Stimulated activated CD4-positive, alpha-beta T cell treated with anti-CD3 and anti-CD28 coated beads, Interleukin-15, amount 100 ng/mL, for 1 hour (primary cell): ENCODE measurements at regions not wholly inside any gene's neighbourhood (a gene's known extent, or its start where the extent isn't known, plus 50 kb on each side); places are given as distances from the start of the nearest gene placed in this dataset.

Experiments used
- DNase-seq, 2 donors: peaks; one replicate each; pipeline ENCODE4 v3.0.0-alpha.2; 2020; ENCODE audit warnings: low read depth in 1 of 2, low spot score in 1 of 2

DNA sequence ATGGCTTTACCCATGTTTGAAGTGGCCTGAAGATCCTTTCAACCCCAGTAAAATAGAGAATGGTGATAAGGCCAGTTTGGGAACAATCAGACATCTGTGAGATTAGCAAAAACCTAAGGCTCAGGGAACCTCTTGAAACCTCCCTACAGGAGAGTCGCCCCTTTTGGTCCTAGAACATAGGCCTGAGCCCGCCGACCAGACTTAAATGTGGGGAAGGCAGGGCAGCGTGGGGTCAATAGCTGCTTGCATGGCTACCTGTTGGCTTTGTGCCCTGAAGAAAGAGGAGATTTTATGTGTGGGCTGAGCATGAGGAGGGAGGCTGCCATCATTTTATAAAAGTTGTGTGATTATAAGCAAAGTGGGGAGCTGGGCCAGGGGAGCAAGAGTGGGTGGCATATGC, 97.6 kb upstream of the TBX20 start:
- DNase-seq: no peak

DNA sequence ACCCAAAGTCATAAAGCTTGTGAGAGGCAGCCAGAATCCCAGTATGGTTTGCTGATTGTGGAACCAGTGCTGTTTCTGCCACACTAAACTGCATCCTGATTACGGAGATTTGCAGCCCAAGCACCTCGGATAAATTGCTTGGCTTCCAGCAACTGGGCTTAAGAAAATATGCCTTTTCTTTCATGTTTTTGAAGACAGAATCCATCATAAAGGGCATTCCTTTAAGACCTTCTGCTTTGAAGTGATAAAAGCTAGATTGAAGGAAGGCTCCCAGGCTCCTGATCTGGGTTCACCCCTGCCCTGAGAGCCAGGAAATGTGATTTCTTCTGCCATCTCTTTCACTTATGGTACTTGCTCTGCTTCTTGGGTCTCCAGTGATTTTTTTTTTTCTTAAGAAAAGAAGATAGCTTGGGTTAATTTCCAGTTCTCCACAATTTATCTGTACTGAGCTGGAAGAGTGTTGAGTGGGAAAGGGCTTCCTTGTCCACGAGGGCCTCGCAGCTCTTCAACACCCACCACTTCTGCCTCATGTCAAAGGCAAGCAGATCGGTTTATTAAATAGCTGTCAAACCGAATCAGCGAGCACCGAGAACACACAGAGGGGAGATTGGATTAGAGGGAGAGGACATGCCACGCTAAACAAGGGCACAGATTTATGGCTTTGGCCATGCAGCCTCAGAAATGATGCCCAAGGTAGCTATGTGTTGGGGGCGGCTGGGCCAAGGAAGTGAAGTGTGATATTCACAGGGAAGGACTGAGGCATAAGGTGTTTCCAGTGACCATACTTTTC, 94.9 kb upstream of the TBX20 start:
- no peak for DNase-seq

DNA sequence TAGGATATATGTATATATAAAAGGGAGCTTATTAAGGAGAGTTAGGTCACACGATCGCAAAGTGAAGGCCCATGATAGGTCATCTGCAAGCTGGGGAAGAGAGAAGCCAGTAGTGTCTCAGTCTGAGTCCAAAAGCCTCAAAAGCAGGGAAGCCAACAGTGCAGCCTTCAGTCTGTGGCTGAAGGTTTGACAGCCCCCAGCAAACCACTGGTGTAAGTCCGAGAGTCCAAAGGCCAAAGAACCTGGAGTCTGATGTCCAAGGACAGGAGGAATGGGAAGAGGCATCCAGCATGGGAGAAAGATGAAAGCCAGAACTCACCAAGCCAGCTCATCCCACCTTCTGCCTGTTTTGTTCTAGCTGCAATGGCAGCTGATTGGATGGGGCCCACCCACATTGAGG, 88.9 kb upstream of the TBX20 start:
- no peak for DNase-seq

DNA sequence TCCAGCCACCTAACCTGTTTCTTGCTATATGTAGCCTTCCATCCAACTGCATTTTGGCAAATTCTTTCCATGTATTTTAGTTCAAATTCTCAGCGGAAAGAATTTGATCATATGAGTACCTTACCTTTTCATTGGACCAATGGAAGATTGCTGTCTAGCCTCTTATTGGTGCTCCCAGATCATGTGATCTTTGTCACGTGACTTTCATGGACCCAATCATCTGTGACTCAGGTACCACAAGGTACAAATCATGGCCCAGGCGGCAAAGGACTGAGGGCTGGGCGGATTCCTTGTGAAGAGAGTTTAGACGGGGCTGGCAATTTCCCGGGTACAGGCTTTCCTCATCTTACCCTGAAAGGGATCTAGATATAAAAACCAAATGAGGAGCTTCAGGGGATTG, 85.9 kb upstream of the TBX20 start:
- no peak for DNase-seq

DNA sequence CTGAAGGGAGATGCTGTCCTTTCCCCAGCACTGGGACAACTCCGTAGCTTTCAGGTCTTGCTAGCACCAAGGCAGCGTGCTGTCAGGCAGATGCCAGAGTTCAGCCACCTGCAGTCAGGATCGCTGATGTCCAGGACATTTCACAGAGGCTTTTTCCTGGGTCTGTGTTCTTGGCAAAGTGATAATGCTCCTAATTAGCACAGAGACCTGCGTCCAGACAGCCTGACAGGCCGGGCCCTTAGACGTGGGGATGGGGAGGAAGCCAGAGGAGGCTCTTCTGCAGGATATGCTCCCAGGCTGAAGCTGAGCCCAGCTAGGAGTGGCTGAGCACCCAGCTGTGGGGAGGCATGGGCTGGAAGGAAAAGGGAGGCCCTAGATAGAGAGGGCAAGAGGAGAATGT, 82.5 kb upstream of the TBX20 start:
- DNase-seq: no peak

DNA sequence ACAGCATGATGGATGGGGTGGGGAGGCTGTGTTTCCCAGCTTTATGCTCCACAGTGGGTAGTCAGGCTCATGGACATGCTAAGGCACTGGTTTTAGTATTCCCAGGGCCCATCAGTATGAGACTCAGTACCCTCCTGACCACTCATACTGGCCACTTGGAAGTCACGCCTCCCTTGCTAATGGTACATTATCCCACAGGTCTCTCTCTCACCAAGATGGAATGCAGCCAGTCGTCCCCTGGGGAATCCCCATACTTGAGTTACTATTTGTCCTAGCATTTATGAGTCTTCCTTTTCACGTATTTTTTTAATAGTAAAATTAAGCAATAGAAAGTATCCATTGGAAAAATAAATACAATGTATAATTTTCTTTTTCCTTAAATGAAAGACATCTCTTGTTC, 80.6 kb upstream of the TBX20 start:
- DNase-seq: no peak

DNA sequence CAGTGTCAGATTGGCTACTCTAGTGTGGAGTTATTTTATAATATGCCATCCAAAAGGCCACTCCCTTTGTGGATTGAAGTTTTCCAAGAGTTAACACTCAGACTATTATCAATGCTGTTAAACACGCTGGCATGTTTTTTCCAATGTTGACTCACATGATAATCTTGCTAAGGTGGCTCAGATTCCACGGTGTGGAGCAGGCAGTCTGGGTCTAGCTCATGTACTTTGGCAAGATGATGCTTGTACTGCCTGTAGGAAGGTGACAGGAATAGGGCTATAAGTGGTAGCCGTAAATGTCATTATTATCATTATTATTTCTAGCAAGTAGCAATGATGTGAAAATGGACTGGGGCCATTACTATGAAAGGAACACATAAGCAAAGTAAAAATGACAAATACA, 79.4 kb upstream of the TBX20 start:
- no peak for DNase-seq

DNA sequence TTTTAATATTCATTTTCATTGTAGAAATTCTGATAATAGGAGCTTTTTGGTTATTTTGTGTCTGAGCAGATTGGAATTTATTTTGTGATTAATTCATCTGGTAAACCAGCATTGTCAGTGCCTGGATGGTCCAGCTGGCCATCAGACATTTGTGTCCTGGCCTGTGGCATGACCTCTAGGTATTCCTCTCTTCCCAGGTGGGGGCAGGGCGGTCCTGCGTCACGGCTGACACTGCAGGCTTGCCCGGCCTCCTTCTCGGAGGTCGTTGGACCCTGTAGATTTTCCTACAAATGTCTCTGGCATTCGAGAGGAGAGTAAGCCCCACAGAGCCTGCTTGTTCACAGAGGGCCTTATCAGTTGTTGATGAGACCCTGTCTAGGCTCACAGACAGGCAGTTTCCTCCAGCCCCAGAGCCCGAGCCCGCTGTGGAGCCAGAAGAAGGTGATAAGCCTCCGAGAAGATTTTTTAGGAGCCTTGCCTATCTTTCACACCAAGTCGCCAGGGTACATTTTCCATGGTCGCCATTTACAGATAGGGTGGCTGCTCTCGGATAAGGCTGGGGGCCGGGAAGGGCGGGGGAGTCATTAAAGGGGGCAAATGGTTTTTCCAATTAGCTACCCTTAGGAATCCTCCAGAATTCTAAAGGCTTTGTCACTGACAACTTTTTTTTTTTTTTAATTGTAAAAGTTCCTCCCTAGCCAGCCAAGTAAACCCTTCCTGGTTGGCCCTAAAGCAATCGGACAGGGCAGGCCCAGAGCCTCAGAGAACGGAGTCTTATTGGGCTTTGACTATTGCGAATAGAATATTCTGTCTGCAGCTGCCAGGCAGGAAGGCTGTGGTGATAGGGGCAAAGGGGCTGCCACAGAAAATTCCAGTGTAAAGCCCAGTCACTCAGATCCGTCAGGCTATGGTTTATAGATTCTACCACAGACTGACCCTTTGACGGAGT, 78.1 kb upstream of the TBX20 start:
- no peak for DNase-seq

DNA sequence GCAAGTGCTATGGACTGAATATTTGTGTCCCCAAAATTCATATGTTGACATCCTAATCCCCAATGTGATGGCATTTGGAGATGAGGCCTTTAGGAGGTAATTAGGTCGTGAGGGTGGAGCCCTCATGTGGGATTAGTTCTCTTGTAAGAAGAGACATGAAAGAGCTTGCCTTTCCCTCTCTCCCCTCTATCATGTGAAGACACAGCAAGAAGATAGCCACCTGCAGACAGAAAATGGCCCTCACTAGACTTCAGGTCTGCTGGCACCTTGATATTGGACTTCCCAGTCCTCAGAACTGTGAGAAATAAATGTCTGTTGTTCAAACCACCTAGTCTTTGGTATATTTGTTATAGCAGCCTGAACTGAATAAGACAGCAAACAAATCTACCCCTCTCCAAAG, 75.1 kb upstream of the TBX20 start:
- DNase-seq: no peak

DNA sequence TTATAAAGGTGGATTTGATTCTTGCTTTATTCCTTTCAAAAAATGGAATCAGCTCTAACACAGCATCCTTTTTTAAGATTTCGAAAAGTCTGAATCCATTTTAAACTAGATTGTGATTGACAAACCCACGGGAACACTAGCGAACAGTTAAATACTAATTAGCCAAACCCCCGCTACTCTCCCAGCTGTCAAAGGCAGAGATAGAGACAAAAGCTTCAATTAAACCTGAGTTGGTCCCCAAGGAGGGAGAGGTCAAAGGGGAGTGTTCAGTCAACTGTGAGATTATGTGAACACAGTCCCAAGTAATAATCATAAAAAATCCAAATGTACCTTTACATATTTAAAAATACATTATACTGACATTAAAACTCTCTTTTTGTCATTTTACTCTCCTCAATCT, 65.7 kb upstream of the TBX20 start:
- DNase-seq: no peak

DNA sequence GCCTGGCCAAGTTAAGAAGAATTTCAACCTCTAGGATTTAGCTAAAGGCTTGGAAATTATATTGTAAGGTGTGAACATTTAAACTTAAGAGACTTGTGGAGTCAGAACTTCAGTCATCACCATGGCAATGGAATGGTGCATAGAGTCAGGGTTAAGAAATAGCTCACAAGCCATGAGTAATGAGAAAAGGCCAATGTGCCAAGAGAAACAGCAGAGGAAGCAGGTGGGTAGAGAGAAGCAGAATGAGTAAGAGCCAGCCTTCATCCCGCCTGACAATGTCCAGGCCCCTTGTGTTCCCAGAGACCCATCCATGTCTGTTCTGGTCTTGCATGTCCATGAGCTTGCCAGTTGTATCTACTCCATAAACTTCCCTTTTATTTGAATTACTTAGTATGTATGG, 62.6 kb upstream of the TBX20 start:
- DNase-seq: no peak

DNA sequence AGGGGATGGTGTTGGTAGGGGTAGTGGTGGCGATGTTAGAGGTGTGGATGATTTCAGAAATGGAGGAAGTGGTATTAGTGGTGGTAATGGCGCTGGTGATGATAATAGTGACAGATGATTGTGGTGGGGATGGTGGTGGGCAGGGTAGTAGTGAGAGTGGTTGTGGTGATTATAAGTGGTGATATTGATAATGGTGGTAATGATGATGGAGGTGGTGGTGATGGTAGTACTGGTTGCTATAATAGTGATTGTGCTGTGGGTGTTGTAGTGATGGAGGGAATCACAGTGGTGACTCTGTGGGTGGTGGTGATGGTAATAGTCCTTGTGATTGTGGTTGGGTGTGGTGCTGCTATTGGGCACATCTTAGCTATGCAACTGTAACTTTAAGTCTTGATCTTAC, 61.6 kb upstream of the TBX20 start:
- DNase-seq: no peak

DNA sequence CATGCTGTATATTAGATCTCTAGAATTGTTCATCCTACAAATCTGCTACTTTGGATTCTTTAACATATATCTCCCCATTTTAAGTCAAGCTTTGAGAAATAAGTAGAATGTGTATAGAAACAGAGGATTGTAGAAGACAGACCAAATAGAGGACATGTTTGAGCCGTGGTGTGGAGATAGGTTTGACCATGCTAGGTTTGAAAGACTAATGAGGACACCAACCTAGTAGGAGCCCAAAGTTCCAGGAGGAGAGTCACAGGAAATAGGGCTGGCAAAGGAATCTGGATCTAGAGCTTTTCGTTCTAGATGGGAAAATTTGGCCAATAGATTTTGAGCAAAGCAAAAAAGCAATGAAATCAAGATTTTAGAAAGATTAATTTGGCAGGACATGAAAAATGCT, 60.5 kb upstream of the TBX20 start:
- DNase-seq: no peak

DNA sequence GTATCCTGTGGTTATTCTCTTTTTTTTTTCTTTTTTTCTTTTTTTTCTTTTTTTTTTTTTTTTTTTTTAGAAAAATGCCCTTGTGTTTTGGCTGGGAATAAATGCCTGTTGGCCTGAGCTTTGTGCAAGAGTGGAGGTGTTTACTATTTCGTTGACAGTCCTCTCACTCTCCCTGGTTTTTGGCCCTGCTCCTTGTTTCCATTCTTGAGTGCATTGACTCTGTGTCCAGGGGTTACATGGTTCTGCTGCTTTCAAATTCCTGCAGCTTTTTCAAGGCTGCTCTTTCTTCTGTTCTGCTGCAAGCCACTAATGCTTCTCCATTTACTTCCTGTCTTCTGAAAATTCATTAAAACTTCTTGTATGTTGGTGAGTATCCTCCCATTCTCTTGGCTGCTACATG, 59.7 kb upstream of the TBX20 start:
- no peak for DNase-seq
